Gastroesophageal sphincter (tissue), 3 donors: ENCODE measurements at regions not wholly inside any gene's neighbourhood (a gene's known extent, or its start where the extent isn't known, plus 50 kb on each side); places are given as distances from the start of the nearest gene placed in this dataset.

Source experiments
- CTCF ChIP-seq, 4 experiments: fragments of 200-600 bp in 2 of 4; fragments of 450-650 bp in 2 of 4; sonication (generic) in 1 of 4; IDR thresholded peaks; one replicate each; pipeline ENCODE4 v1.5.1; 2017 to 2019; ENCODE audit warnings: antibody characterized with exemption in 4 of 4, mild to moderate bottlenecking in 2 of 4, moderate library complexity in 2 of 4
- POLR2A ChIP-seq, 2 donors: fragments of 450-650 bp; IDR thresholded peaks; one replicate each; pipeline ENCODE4 v1.6.1; 2017; ENCODE audit warnings: antibody characterized with exemption in 2 of 2, mild to moderate bottlenecking in 2 of 2, moderate library complexity in 1 of 2
- POLR2AphosphoS5 ChIP-seq: sonication (generic); formaldehyde crosslinking; IDR thresholded peaks from one replicate; pipeline ENCODE4 v1.6.1; 2017; ENCODE audit warnings: antibody characterized with exemption

GRCh38 chr1:216805233-216805632 lies 82.0 kb upstream of the ESRRG start:
- TF ChIP-seq CTCF (IDR thresholded peaks at IDR 0.05) (no peak), POLR2A (IDR thresholded peaks at IDR 0.05) (no peak), POLR2AphosphoS5 (no peak)
